ENCODE measurements at regions not wholly inside any gene's neighbourhood (a gene's known extent, or its start where the extent isn't known, plus 50 kb on each side); places are given as distances from the start of the nearest gene placed in this dataset.

GRCh38 chr14:22423958-22424357 lies 165.1 kb downstream of the DAD1 start:
- no peak for TF ChIP-seq CTCF (IDR thresholded peaks at IDR 0.05)
- Histone ChIP-seq H3K9me3 (no peaks in the 10 kb centered on the region), H3K4me1 (peaks cover 0 to 18% (median 16%) of the 10 kb centered on the region in 4 donors), H3K27me3 (no peaks in the 10 kb centered on the region), H3K36me3 (no peaks in the 10 kb centered on the region), H3K4me3 (no peak overlapping the region), H3K27ac (no peak overlapping the region)
- intact Hi-C loops (cut with DNase I; ENCODE audit: low total_unique reads): loop anchor here (10.0 kb wide), 1 partner anchor 791 kb away; no protein-coding TSS in a partner anchor
- DNase-seq: no peak

DNA sequence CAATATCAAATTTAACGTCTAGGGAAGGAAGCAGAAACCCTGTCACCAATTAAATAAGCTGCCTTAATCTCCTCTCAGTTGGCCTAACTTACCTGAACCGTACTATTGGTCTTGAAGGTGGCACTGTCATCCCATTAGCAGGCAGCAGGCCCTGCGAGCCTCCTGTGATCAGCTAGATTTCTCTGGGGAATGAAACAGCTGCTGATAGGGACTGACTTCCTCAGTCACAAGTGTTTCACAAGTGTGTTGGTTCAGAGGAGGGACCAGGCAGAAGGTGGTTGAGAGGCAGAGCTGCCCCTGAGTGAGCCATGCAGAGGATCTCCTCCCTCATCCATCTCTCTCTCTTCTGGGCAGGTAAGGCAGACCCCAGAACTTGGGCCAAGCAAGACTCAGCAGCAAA lies 166.8 kb downstream of the DAD1 start:
- intact Hi-C loops (cut with DNase I; ENCODE audit: low total_unique reads): loop anchor here (10.0 kb wide), 1 partner anchor 793 kb away; no protein-coding TSS in a partner anchor
- H3K27ac ChIP-seq: no peak overlapping the region
- DNase-seq: no peak
- H3K27me3 ChIP-seq: no peaks in the 10 kb centered on the region
- H3K36me3 ChIP-seq: no peaks in the 10 kb centered on the region
- peaks cover 0 to 2% (median 0%) of the 10 kb centered on the region in 4 donors for H3K4me1 ChIP-seq
- no peak for TF ChIP-seq CTCF (IDR thresholded peaks at IDR 0.05)
- no peaks in the 10 kb centered on the region for H3K9me3 ChIP-seq
- no peak overlapping the region for H3K4me3 ChIP-seq

- H3K27me3 ChIP-seq: no peaks in the 10 kb centered on the region
- no peaks in the 10 kb centered on the region for H3K9me3 ChIP-seq
- no peak for TF ChIP-seq CTCF (IDR thresholded peaks at IDR 0.05)
- intact Hi-C loops (cut with DNase I; ENCODE audit: low total_unique reads): loop anchor here (10.0 kb wide), 1 partner anchor 794 kb away; no protein-coding TSS in a partner anchor
- no peaks in the 10 kb centered on the region for H3K4me1 ChIP-seq
- no peaks in the 10 kb centered on the region for H3K36me3 ChIP-seq
- H3K27ac ChIP-seq: no peak overlapping the region
- DNase-seq: no peak
- no peak overlapping the region for H3K4me3 ChIP-seq
These were observed 168.3 kb downstream of the DAD1 start for GRCh38 chr14:22420598-22421186.

DNA sequence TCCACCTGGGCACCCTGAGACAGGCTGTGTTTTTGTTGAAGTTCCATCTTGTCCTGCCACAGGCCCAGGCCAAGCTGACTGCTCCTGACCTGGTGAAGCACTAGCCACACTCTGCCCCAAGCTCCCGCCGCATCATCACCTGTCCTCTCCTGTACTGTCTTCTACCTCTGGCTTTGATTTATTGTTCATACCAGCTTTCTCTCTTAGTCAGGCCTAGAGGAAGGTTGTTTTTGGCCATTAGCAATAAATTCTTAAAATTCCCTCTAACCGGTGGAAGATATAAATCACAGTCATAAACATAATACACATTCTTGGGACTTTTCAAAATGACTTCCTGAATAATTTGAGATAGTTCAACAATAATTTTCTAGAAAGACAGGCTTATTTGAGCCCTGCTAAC lies 169.4 kb downstream of the DAD1 start:
- no peak for TF ChIP-seq CTCF (IDR thresholded peaks at IDR 0.05)
- Histone ChIP-seq H3K9me3 (no peaks in the 10 kb centered on the region), H3K36me3 (no peaks in the 10 kb centered on the region), H3K4me3 (no peak overlapping the region), H3K4me1 (no peaks in the 10 kb centered on the region), H3K27me3 (no peaks in the 10 kb centered on the region), H3K27ac (no peak overlapping the region)
- DNase-seq: no peak
- intact Hi-C loops (cut with DNase I; ENCODE audit: low total_unique reads): loop anchor here (10.0 kb wide), 1 partner anchor 795 kb away; no protein-coding TSS in a partner anchor

DNA sequence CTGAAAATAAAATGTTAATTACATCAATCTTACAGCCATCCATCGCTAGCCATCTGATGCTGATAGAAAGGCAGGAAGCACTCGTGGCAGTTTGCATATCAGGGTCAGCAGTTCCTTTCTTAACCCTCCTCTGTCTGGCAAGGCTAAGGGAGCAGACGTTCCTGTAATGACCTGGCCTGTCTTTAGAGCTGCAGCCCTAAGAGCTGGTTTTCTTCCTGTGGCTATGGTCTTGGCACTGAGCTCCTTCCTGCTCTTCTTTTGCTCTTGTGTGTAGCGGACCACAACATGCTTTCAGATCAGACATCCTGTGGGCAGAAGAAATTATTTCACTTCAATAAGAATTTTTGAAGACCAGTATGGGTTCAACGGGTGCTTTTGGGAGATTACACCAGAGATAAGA lies 170.4 kb downstream of the DAD1 start:
- no peaks in the 10 kb centered on the region for H3K9me3 ChIP-seq
- no peaks in the 10 kb centered on the region for H3K4me1 ChIP-seq
- H3K27me3 ChIP-seq: no peaks in the 10 kb centered on the region
- no peaks in the 10 kb centered on the region for H3K36me3 ChIP-seq
- no peak overlapping the region for H3K4me3 ChIP-seq
- DNase-seq: no peak
- intact Hi-C loops (cut with DNase I; ENCODE audit: low total_unique reads): no loop called here
- no peak for TF ChIP-seq CTCF (IDR thresholded peaks at IDR 0.05)
- no peak overlapping the region for H3K27ac ChIP-seq
